GM19438 (cell line): ENCODE measurements at regions not wholly inside any gene's neighbourhood (a gene's known extent, or its start where the extent isn't known, plus 50 kb on each side); places are given as distances from the start of the nearest gene placed in this dataset.

ENCODE experiments used
- ATAC-seq: cut with Tn5 transposase; IDR thresholded peaks from one replicate; pipeline ENCODE4 v1.9.1; 2021; ENCODE audit warnings: low read depth; ENCODE audit not compliant: unreplicated experiment

GRCh38 chr20:24761220-24762065, 187.6 kb upstream of the CST7 start:
- ATAC-seq, result no peak

GRCh38 chr20:24762371-24762770, 186.7 kb upstream of the CST7 start:
- ATAC-seq, result no peak

GRCh38 chr20:24762791-24763350, 186.2 kb upstream of the CST7 start:
- no peak for ATAC-seq

GRCh38 chr20:24763386-24764026, 185.6 kb upstream of the CST7 start:
- no peak for ATAC-seq

GRCh38 chr20:24764027-24764793, 184.9 kb upstream of the CST7 start:
- no peak for ATAC-seq

GRCh38 chr20:24764794-24765202, 184.3 kb upstream of the CST7 start:
- no peak for ATAC-seq

GRCh38 chr20:24765316-24766142, 183.5 kb upstream of the CST7 start:
- ATAC-seq, result no peak

- no peak for ATAC-seq
These were observed 182.9 kb upstream of the CST7 start for GRCh38 chr20:24766143-24766527.

GRCh38 chr20:24766826-24767622, 182.0 kb upstream of the CST7 start:
- no peak for ATAC-seq

- ATAC-seq, result no peak
These were observed 181.4 kb upstream of the CST7 start for GRCh38 chr20:24767623-24768100.

GRCh38 chr20:24768201-24768636, 180.8 kb upstream of the CST7 start:
- ATAC-seq, result no peak

GRCh38 chr20:24768713-24769601, 180.1 kb upstream of the CST7 start:
- no peak for ATAC-seq

GRCh38 chr20:24769878-24770627, 179.0 kb upstream of the CST7 start:
- ATAC-seq, result no peak

GRCh38 chr20:24770628-24771541, 178.2 kb upstream of the CST7 start:
- ATAC-seq, result no peak

- no peak for ATAC-seq
These were observed 177.5 kb upstream of the CST7 start for GRCh38 chr20:24771542-24772061.

- ATAC-seq, result no peak
These were observed 176.4 kb upstream of the CST7 start for GRCh38 chr20:24772667-24773066.
